ENCODE measurements at regions not wholly inside any gene's neighbourhood (a gene's known extent, or its start where the extent isn't known, plus 50 kb on each side); places are given as distances from the start of the nearest gene placed in this dataset.

- Histone ChIP-seq H3K4me3 (ENCODE audit: low read depth, low read length, poor library complexity, severe bottlenecking) (no peak overlapping the region), H3K27ac (ENCODE audit: low read depth, low read length, poor library complexity, severe bottlenecking) (no peak overlapping the region), H3K27me3 (replicated peaks; ENCODE audit: insufficient read depth, low read depth, low read length, poor library complexity) (peaks cover 49% of the 10 kb centered on the region), H3K9me3 (ENCODE audit: low read depth, low read length, poor library complexity, severe bottlenecking) (peaks cover 5% of the 10 kb centered on the region), H3K36me3 (ENCODE audit: insufficient read depth, low read length, poor library complexity, severe bottlenecking) (no peaks in the 10 kb centered on the region), H3K4me1 (ENCODE audit: insufficient read depth, low read length, poor library complexity, severe bottlenecking) (no peaks in the 10 kb centered on the region)
- intact Hi-C loops (cut with micrococcal nuclease; ENCODE audit: unreplicated experiment), result no loop called here
- no peak for TF ChIP-seq CTCF (conservative IDR thresholded peaks at IDR 0.05; ENCODE audit: low read depth, low read length)
- TF ChIP-seq EZH2 (IDR thresholded peaks at IDR 0.05; ENCODE audit: borderline replicate concordance, low read depth, low read length, poor library complexity, severe bottlenecking), result no peak
- ChIA-PET POLR2A (ENCODE audit: low non-redundant PET) (no interaction called here), CTCF (no interaction called here)
- no TSS peak for BruUV-seq (replicated peaks)
- no peak for DNase-seq (ENCODE audit: low spot score)
Observed at GRCh38 chr1:2945821-2946231, 75.4 kb upstream of the ACTRT2 start.

GRCh38 chr1:2946291-2946690, 75.0 kb upstream of the ACTRT2 start:
- no peaks in the 10 kb centered on the region for H3K36me3 ChIP-seq (ENCODE audit: insufficient read depth, low read length, poor library complexity, severe bottlenecking)
- POLR2A ChIA-PET (ENCODE audit: low non-redundant PET), result no interaction called here
- CTCF ChIA-PET, result no interaction called here
- BruUV-seq (replicated peaks), result no TSS peak
- no peak overlapping the region for H3K27ac ChIP-seq (ENCODE audit: low read depth, low read length, poor library complexity, severe bottlenecking)
- intact Hi-C loops (cut with micrococcal nuclease; ENCODE audit: unreplicated experiment), result no loop called here
- no peak for DNase-seq (ENCODE audit: low spot score)
- no peak overlapping the region for H3K4me3 ChIP-seq (ENCODE audit: low read depth, low read length, poor library complexity, severe bottlenecking)
- H3K4me1 ChIP-seq (ENCODE audit: insufficient read depth, low read length, poor library complexity, severe bottlenecking), result no peaks in the 10 kb centered on the region
- H3K9me3 ChIP-seq (ENCODE audit: low read depth, low read length, poor library complexity, severe bottlenecking), result peaks cover 2% of the 10 kb centered on the region
- TF ChIP-seq CTCF (conservative IDR thresholded peaks at IDR 0.05; ENCODE audit: low read depth, low read length) (0 out of 2 replicates have a peak, but pooled peaks have one; percentile 14), EZH2 (IDR thresholded peaks at IDR 0.05; ENCODE audit: borderline replicate concordance, low read depth, low read length, poor library complexity, severe bottlenecking) (no peak)
- H3K27me3 ChIP-seq (replicated peaks; ENCODE audit: insufficient read depth, low read depth, low read length, poor library complexity), result peaks cover 54% of the 10 kb centered on the region

- peaks cover 62% of the 10 kb centered on the region for H3K27me3 ChIP-seq (replicated peaks; ENCODE audit: insufficient read depth, low read depth, low read length, poor library complexity)
- no peak for DNase-seq (ENCODE audit: low spot score)
Observed at GRCh38 chr1:2946999-2947690, 74.1 kb upstream of the ACTRT2 start.

More at GRCh38 chr1:2946999-2947690, 74.1 kb upstream of the ACTRT2 start:
- CTCF ChIA-PET, result no interaction called here
- intact Hi-C loops (cut with micrococcal nuclease; ENCODE audit: unreplicated experiment), result no loop called here
- POLR2A ChIA-PET (ENCODE audit: low non-redundant PET), result no interaction called here
- no peaks in the 10 kb centered on the region for H3K9me3 ChIP-seq (ENCODE audit: low read depth, low read length, poor library complexity, severe bottlenecking)
- no TSS peak for BruUV-seq (replicated peaks)
- no peak overlapping the region for H3K4me3 ChIP-seq (ENCODE audit: low read depth, low read length, poor library complexity, severe bottlenecking)
- H3K4me1 ChIP-seq (ENCODE audit: insufficient read depth, low read length, poor library complexity, severe bottlenecking), result no peaks in the 10 kb centered on the region
- H3K27ac ChIP-seq (ENCODE audit: low read depth, low read length, poor library complexity, severe bottlenecking), result no peak overlapping the region
- no peaks in the 10 kb centered on the region for H3K36me3 ChIP-seq (ENCODE audit: insufficient read depth, low read length, poor library complexity, severe bottlenecking)
- TF ChIP-seq CTCF (conservative IDR thresholded peaks at IDR 0.05; ENCODE audit: low read depth, low read length), result no peak
- peak; percentile 61 for TF ChIP-seq EZH2 (IDR thresholded peaks at IDR 0.05; ENCODE audit: borderline replicate concordance, low read depth, low read length, poor library complexity, severe bottlenecking)
